ENCODE measurements at regions not wholly inside any gene's neighbourhood (a gene's known extent, or its start where the extent isn't known, plus 50 kb on each side); places are given as distances from the start of the nearest gene placed in this dataset.

DNA sequence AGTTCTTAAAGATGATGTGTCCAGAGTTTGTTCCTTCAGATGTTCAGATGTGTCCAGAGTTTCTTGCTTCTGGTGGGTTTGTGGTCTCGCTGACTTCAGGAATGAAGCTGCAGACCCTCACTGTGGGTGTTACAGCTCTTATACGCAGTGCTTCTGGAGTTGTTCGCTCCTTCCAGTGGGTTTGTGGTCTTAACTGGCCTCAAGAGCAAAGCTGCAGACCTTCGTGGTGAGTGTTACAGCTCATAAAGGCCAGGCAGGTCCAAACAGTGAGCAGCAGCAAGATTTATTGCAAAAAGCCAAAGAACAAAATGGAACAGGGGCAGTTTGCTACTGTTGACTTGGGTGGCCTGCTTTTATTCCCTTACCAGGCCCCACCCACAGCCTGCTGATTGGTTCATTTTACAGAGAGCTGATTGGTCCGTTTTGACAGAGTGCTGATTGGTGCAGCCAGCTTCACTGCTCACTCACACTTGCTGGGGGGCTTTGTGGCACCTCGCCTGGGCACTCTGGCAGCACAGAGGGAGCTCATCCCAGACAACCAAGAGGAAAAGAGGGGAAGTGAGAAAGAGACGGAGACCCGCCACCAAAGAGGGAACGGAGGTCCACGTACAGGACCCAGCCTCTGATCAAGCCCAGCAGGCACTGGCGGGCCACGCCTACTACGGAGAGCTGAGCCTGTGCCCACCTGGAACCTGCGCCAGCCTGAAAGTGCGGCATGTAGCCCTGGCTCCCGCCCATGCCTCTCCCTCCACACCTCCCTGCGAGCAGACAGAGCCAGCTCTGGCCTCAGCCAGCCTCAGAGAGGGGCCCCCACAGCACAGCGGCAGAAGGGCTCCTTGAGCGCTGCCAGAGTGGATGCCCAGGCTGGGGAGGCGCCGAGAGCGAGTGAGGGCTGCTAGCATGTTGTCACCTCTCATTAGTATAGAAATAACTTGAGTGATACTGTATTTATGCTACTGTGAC, 55.8 kb upstream of the SEMA3C start:
- TF ChIP-seq YY1 (IDR thresholded peaks at IDR 0.05; ENCODE audit: low read depth) (no peak), CREB1 (IDR thresholded peaks at IDR 0.05; ENCODE audit: low read depth) (no peak), USF1 (IDR thresholded peaks at IDR 0.05) (no peak), FOXM1 (IDR thresholded peaks at IDR 0.05; ENCODE audit: borderline replicate concordance, low read depth) (no peak), TCF12 (IDR thresholded peaks at IDR 0.05; ENCODE audit: low read depth) (no peak), EP300 (IDR thresholded peaks at IDR 0.05; ENCODE audit: borderline replicate concordance) (no peak), TEAD4 (IDR thresholded peaks at IDR 0.05) (no peak), TAF1 (IDR thresholded peaks at IDR 0.05; ENCODE audit: low read depth) (no peak), EGR1 (IDR thresholded peaks at IDR 0.05) (no peak), MAX (IDR thresholded peaks at IDR 0.05) (no peak), ZBTB7A (IDR thresholded peaks at IDR 0.05; ENCODE audit: low read depth) (no peak), NFIC (IDR thresholded peaks at IDR 0.05) (no peak), RAD21 (IDR thresholded peaks at IDR 0.05; ENCODE audit: low read depth) (no peak)
- TF ChIP-seq, protein P1, sequence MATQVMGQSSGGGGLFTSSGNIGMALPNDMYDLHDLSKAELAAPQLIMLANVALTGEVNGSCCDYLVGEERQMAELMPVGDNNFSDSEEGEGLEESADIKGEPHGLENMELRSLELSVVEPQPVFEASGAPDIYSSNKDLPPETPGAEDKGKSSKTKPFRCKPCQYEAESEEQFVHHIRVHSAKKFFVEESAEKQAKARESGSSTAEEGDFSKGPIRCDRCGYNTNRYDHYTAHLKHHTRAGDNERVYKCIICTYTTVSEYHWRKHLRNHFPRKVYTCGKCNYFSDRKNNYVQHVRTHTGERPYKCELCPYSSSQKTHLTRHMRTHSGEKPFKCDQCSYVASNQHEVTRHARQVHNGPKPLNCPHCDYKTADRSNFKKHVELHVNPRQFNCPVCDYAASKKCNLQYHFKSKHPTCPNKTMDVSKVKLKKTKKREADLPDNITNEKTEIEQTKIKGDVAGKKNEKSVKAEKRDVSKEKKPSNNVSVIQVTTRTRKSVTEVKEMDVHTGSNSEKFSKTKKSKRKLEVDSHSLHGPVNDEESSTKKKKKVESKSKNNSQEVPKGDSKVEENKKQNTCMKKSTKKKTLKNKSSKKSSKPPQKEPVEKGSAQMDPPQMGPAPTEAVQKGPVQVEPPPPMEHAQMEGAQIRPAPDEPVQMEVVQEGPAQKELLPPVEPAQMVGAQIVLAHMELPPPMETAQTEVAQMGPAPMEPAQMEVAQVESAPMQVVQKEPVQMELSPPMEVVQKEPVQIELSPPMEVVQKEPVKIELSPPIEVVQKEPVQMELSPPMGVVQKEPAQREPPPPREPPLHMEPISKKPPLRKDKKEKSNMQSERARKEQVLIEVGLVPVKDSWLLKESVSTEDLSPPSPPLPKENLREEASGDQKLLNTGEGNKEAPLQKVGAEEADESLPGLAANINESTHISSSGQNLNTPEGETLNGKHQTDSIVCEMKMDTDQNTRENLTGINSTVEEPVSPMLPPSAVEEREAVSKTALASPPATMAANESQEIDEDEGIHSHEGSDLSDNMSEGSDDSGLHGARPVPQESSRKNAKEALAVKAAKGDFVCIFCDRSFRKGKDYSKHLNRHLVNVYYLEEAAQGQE (IDR thresholded peaks at IDR 0.05; ENCODE audit: low read depth) = no peak

Data from Ishikawa (cell line).